Fibroblast of skin of scalp (primary cell): ENCODE measurements at regions not wholly inside any gene's neighbourhood (a gene's known extent, or its start where the extent isn't known, plus 50 kb on each side); places are given as distances from the start of the nearest gene placed in this dataset.

ENCODE experiments used
- DNase-seq: peaks from one replicate; pipeline ENCODE4 v3.0.0-alpha.2; 2013

GRCh38 chr6:6892744-6893583, 214.8 kb upstream of the RREB1 start:
- DNase-seq = no peak

- DNase-seq = no peak
Observed at GRCh38 chr6:6893701-6894100, 214.1 kb upstream of the RREB1 start.

DNA sequence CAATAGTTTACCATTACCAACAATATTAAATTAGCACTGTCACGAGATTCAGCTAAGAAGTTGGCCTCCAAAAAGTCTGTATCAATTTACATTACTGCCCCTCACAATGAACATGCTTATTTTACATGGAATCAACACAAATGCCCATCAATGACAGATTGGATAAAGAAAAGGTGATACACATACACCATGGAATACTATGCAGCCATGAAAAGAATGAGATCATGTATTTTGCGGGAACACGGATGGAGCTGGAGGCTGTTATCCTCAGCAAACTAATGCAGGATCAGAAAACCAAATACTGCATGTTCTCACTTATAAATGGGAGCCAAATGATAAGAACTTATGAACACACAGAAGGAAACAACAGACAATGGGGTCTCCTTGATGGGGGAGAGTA, 211.8 kb upstream of the RREB1 start:
- DNase-seq = no peak

DNA sequence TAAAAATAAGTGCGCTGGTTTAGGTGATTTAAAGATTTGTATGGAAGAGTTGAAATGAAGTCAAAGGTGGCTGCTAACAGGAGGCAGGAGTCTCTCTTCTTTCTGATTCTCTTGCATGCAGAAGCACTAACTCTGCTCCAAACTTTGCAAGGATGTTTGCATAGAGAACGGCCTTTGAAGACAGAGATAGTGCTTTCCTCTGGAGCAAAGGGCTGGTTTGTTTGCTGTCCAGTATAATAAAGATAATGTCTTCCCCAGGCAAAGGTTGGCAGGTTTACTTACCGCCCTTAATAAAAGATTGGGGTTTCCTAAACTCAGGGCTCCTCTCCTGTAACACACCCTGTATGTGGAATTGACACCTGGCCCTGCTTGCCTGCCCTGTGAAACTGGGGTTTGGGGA, 210.6 kb upstream of the RREB1 start:
- DNase-seq = no peak

GRCh38 chr6:6900569-6901204, 207.1 kb upstream of the RREB1 start:
- DNase-seq = no peak

- no peak for DNase-seq
Observed at GRCh38 chr6:6901205-6901719, 206.5 kb upstream of the RREB1 start.

DNA sequence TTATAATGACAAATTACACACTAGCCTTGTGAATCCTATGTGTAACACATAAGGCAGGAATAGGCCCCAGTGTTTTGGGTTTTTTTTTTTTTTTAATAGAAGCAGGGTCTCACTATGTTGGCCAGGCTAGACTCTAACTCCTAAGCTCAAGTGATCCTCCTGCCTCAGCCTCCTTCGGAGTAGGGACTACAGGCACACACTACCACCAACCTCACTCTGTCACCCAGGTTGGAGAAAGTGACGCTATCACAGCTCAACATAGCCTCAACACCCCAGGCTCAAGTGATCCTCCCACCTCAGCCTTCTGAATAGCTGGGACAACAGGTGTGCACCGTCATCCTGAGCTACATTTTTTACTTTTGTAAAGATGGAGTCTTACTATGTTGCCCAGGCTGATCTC, 205.8 kb upstream of the RREB1 start:
- DNase-seq = no peak

GRCh38 chr6:6905961-6906518, 201.7 kb upstream of the RREB1 start:
- no peak for DNase-seq

GRCh38 chr6:6906570-6907213, 201.1 kb upstream of the RREB1 start:
- DNase-seq = no peak

- DNase-seq = no peak
Observed at GRCh38 chr6:6907286-6907685, 200.5 kb upstream of the RREB1 start.

GRCh38 chr6:6908121-6908520, 199.6 kb upstream of the RREB1 start:
- DNase-seq = no peak

DNA sequence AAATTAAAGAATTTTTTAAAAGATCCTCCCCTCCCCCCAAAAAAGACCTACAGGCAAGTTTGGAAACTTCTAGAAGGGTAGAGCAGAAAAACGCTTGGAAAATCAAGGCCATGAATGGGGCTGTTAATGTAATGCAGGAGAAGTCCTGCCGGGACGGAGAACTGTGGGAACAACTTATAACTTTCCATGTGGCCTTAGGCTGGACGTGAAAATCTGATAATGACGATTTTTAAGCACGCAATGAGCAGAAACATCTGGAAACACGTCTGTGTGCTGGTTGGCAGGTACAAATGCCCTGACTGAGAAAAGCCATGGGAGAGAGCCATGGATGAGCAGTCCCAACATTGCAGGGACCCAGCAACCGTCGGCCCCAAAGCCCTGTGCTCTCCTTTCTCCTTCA, 198.7 kb upstream of the RREB1 start:
- no peak for DNase-seq

DNA sequence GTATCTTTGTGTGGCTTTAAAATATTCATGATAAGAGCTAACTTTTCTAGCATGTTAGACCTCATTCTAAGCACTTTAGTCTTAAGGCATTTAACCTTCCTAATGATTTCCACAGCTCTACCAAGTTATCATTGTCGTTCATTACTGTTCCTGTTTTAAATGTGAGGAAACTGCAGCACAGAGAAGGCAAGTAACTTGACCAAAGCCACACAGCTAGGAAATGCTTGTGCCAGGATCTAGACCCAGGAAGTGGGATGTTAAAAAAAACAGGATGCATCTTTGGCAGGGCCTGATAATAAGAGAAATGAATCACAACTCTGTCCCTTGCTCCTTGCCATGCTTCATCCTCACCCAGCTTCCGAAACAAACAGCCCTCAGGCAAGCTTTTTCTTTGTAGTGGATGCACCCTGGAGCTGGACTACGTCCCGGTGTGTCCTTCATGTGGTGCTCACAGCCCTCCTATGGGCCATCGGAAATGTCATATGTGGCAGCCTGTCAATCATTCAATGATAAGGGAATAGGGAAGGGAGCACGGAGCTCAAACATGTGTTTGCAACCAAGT, 196.9 kb upstream of the RREB1 start:
- no peak for DNase-seq

GRCh38 chr6:6911391-6911790, 196.4 kb upstream of the RREB1 start:
- DNase-seq = no peak

- DNase-seq = no peak
Observed at GRCh38 chr6:6912817-6913744, 194.7 kb upstream of the RREB1 start.

DNA sequence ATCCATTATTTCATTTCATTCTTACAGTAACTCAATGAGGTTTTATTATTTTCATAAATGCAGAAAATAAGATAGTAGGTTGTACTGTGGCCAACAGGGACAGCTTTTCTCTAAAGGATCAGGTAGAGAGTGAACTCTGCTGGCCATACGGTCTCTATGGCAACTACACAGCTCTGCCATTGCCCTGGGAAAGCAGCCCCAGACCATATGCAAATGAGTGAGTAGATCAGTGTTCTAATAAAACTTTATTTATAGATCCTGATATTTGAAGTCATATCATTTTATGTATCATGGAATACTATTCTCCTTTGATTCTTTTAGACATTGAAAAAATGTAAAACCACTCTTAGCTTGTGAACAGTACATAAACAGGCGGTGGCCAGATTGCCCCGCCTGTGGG, 192.5 kb upstream of the RREB1 start:
- DNase-seq = no peak

GRCh38 chr6:6915813-6916547, 191.8 kb upstream of the RREB1 start:
- peak; percentile 17 for DNase-seq

GRCh38 chr6:6916598-6916997, 191.2 kb upstream of the RREB1 start:
- no peak for DNase-seq

DNA sequence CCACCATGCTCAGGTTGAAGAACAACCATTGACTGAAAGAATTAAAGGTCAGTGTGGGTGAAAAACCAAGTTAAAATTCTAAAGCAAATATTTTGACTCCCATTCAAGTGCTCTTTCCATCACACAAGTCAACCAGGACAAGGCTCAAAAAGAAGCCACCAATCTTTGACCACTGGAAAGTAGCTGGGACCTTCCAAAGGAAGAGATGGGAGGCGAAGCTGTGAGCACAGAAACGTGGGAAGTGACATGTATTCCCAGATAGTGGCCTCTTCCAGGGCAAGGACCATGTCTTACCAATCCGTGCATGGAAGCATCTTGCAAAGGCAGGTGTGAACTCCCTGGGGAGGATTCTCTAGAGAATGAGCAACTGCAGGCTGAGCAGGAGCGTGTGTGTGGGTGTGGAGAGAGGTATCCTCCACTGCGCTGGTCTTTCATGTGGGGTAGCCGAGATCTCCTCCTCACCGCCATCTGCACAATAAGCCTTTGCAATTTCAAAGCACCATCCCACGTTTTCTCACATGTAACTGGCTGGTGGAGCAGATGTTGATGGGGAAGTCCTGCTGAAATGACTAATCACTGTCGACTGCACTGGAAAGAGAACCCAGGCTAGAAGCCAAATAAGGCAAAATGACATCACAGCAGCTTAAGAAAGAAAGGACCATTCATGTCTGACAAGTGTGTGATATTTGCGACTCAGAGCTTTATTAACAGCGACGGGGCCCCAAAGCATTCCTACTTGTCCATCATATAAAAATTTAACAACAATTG, 189.4 kb upstream of the RREB1 start:
- peak; percentile 31 for DNase-seq

DNA sequence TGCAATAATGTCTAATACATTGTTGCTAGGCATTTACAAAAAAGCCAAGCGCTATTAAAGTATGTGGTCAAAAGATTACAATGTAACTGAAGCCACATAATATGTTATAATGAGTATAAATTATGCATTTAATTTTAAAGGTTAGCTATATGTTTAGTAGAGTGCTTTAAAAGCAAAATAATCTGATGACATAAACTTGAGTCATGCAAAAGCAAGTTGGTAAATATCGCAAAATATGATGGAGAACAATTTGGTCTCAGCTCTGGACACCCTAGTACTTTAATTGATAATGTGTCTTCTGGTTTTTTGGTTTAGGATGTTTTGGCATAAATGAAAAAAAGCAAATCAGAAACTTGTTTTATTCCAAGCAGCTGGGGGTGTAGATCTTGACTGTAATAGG, 188.6 kb upstream of the RREB1 start:
- no peak for DNase-seq
